ENCODE measurements at regions not wholly inside any gene's neighbourhood (a gene's known extent, or its start where the extent isn't known, plus 50 kb on each side); places are given as distances from the start of the nearest gene placed in this dataset.
"Not testable (repeated sequence)": the region's sequence is repeated elsewhere in the genome, so short reads cannot be mapped to it uniquely, and the experiment has no call there.

- DNase-seq (ENCODE audit: extremely low spot score, insufficient read length, low read depth) = no peak
- no peak for FAIRE-seq
These were observed 1716.1 kb upstream of the C9orf72 start for GRCh38 chr9:29289365-29289764.

GRCh38 chr9:29290516-29290915 lies 1717.2 kb upstream of the C9orf72 start:
- DNase-seq (ENCODE audit: extremely low spot score, insufficient read length, low read depth) = no peak
- no peak for FAIRE-seq

- DNase-seq (ENCODE audit: extremely low spot score, insufficient read length, low read depth) (no peak), FAIRE-seq (no peak)
These were observed 1724.3 kb upstream of the C9orf72 start for GRCh38 chr9:29297592-29297991.

GRCh38 chr9:29311221-29311620 lies 1737.9 kb upstream of the C9orf72 start:
- DNase-seq (ENCODE audit: extremely low spot score, insufficient read length, low read depth) (no peak), FAIRE-seq (no peak)

- no peak for DNase-seq (ENCODE audit: extremely low spot score, insufficient read length, low read depth)
- no peak for FAIRE-seq
These were observed 1739.0 kb upstream of the C9orf72 start for GRCh38 chr9:29312327-29312726.

GRCh38 chr9:29319736-29320513 lies 1746.6 kb upstream of the C9orf72 start:
- no peak for DNase-seq (ENCODE audit: extremely low spot score, insufficient read length, low read depth)
- FAIRE-seq = no peak

- FAIRE-seq (no peak), DNase-seq (ENCODE audit: extremely low spot score, insufficient read length, low read depth) (no peak)
These were observed 1749.0 kb upstream of the C9orf72 start for GRCh38 chr9:29322240-29322639.

- FAIRE-seq = no peak
- DNase-seq (ENCODE audit: extremely low spot score, insufficient read length, low read depth) = no peak
These were observed 1752.6 kb upstream of the C9orf72 start for GRCh38 chr9:29325894-29326293.

- DNase-seq (ENCODE audit: extremely low spot score, insufficient read length, low read depth) (no peak), FAIRE-seq (no peak)
These were observed 1759.5 kb upstream of the C9orf72 start for GRCh38 chr9:29332789-29333188.

- DNase-seq (ENCODE audit: extremely low spot score, insufficient read length, low read depth) (no peak), FAIRE-seq (no peak)
These were observed 1763.0 kb upstream of the C9orf72 start for GRCh38 chr9:29336281-29336680.

- no peak for FAIRE-seq
- DNase-seq (ENCODE audit: extremely low spot score, insufficient read length, low read depth) = no peak
These were observed 1766.1 kb upstream of the C9orf72 start for GRCh38 chr9:29339387-29339786.

- no peak for FAIRE-seq
- DNase-seq (ENCODE audit: extremely low spot score, insufficient read length, low read depth) = no peak
These were observed 1775.7 kb upstream of the C9orf72 start for GRCh38 chr9:29348999-29349398.

- FAIRE-seq (no peak), DNase-seq (ENCODE audit: extremely low spot score, insufficient read length, low read depth) (no peak)
These were observed 1816.1 kb upstream of the C9orf72 start for GRCh38 chr9:29389421-29389820.

GRCh38 chr9:29390859-29391258 lies 1817.6 kb upstream of the C9orf72 start:
- FAIRE-seq = no peak

GRCh38 chr9:29393064-29393463 lies 1819.8 kb upstream of the C9orf72 start:
- FAIRE-seq (no peak), DNase-seq (ENCODE audit: extremely low spot score, insufficient read length, low read depth) (no peak)

More at GRCh38 chr9:29390859-29391258, 1817.6 kb upstream of the C9orf72 start:
- no peak for DNase-seq (ENCODE audit: extremely low spot score, insufficient read length, low read depth)

GRCh38 chr9:29394855-29395254 lies 1821.6 kb upstream of the C9orf72 start:
- DNase-seq (ENCODE audit: extremely low spot score, insufficient read length, low read depth) = no peak
- FAIRE-seq = no peak

- no peak for FAIRE-seq
- no peak for DNase-seq (ENCODE audit: extremely low spot score, insufficient read length, low read depth)
These were observed 1823.9 kb upstream of the C9orf72 start for GRCh38 chr9:29397148-29397547.

- FAIRE-seq (no peak), DNase-seq (ENCODE audit: extremely low spot score, insufficient read length, low read depth) (no peak)
These were observed 1842.9 kb upstream of the C9orf72 start for GRCh38 chr9:29416204-29416603.

GRCh38 chr9:29422438-29422837 lies 1849.2 kb upstream of the C9orf72 start:
- no peak for FAIRE-seq

GRCh38 chr9:29432191-29432590 lies 1858.9 kb upstream of the C9orf72 start:
- FAIRE-seq (no peak), DNase-seq (ENCODE audit: extremely low spot score, insufficient read length, low read depth) (no peak)

More at GRCh38 chr9:29422438-29422837, 1849.2 kb upstream of the C9orf72 start:
- no peak for DNase-seq (ENCODE audit: extremely low spot score, insufficient read length, low read depth)

GRCh38 chr9:29432656-29433055 lies 1859.4 kb upstream of the C9orf72 start:
- not testable (repeated sequence) for FAIRE-seq

GRCh38 chr9:29435368-29435767 lies 1862.1 kb upstream of the C9orf72 start:
- DNase-seq (ENCODE audit: extremely low spot score, insufficient read length, low read depth) (no peak), FAIRE-seq (no peak)

More at GRCh38 chr9:29432656-29433055, 1859.4 kb upstream of the C9orf72 start:
- not testable (repeated sequence) for DNase-seq (ENCODE audit: extremely low spot score, insufficient read length, low read depth)

All from GM18507 (cell line).